ENCODE measurements at regions not wholly inside any gene's neighbourhood (a gene's known extent, or its start where the extent isn't known, plus 50 kb on each side); places are given as distances from the start of the nearest gene placed in this dataset.

- H3K27me3 ChIP-seq (ENCODE audit: control insufficient read depth, insufficient read depth, low read length), result no peaks in the 10 kb centered on the region
- ChIA-PET POLR2A (no interaction called here), CTCF (no interaction called here)
- H3K9me3 ChIP-seq (ENCODE audit: control insufficient read depth, insufficient read depth, low read length), result no peaks in the 10 kb centered on the region; the same call in 1 of the 2 replicates
- no peak for TF ChIP-seq CTCF (IDR thresholded peaks at IDR 0.05; ENCODE audit: low read depth, low read length)
- H3K4me3 ChIP-seq (ENCODE audit: low read depth, low read length), result no peak overlapping the region
- H3K27ac ChIP-seq (ENCODE audit: low read depth, low read length), result no peak overlapping the region
- no peak for DNase-seq (ENCODE audit: low read depth, low spot score)
These were observed 97.9 kb upstream of the GYPC start for GRCh38 chr2:126558029-126558428.

GRCh38 chr2:126568734-126569133 is 87.2 kb upstream of the GYPC start:
- H3K27me3 ChIP-seq (ENCODE audit: control insufficient read depth, insufficient read depth, low read length), result no peaks in the 10 kb centered on the region
- no peak overlapping the region for H3K27ac ChIP-seq (ENCODE audit: low read depth, low read length)
- CTCF ChIA-PET, result no interaction called here
- TF ChIP-seq CTCF (IDR thresholded peaks at IDR 0.05; ENCODE audit: low read depth, low read length), result no peak
- no peak for DNase-seq (ENCODE audit: low read depth, low spot score)
- H3K9me3 ChIP-seq (ENCODE audit: control insufficient read depth, insufficient read depth, low read length), result no peaks in the 10 kb centered on the region
- POLR2A ChIA-PET, result no interaction called here
- no peak overlapping the region for H3K4me3 ChIP-seq (ENCODE audit: low read depth, low read length)

GRCh38 chr2:126571403-126571802 is 84.6 kb upstream of the GYPC start:
- no peak for DNase-seq (ENCODE audit: low read depth, low spot score)
- TF ChIP-seq CTCF (IDR thresholded peaks at IDR 0.05; ENCODE audit: low read depth, low read length), result no peak
- H3K4me3 ChIP-seq (ENCODE audit: low read depth, low read length), result no peak overlapping the region
- CTCF ChIA-PET, result no interaction called here
- H3K27me3 ChIP-seq (ENCODE audit: control insufficient read depth, insufficient read depth, low read length), result no peaks in the 10 kb centered on the region
- POLR2A ChIA-PET, result no interaction called here
- no peaks in the 10 kb centered on the region for H3K9me3 ChIP-seq (ENCODE audit: control insufficient read depth, insufficient read depth, low read length)
- no peak overlapping the region for H3K27ac ChIP-seq (ENCODE audit: low read depth, low read length)

GRCh38 chr2:126575631-126576030 is 80.3 kb upstream of the GYPC start:
- Histone ChIP-seq H3K9me3 (ENCODE audit: control insufficient read depth, insufficient read depth, low read length) (no peaks in the 10 kb centered on the region), H3K27me3 (ENCODE audit: control insufficient read depth, insufficient read depth, low read length) (no peaks in the 10 kb centered on the region), H3K27ac (ENCODE audit: low read depth, low read length) (no peak overlapping the region), H3K4me3 (ENCODE audit: low read depth, low read length) (no peak overlapping the region)
- ChIA-PET POLR2A (no interaction called here), CTCF (no interaction called here)
- TF ChIP-seq CTCF (IDR thresholded peaks at IDR 0.05; ENCODE audit: low read depth, low read length), result no peak
- no peak for DNase-seq (ENCODE audit: low read depth, low spot score)

- peaks cover 2% of the 10 kb centered on the region for H3K27me3 ChIP-seq (ENCODE audit: control insufficient read depth, insufficient read depth, low read length)
- H3K27ac ChIP-seq (ENCODE audit: low read depth, low read length), result no peak overlapping the region
- no peak for TF ChIP-seq CTCF (IDR thresholded peaks at IDR 0.05; ENCODE audit: low read depth, low read length)
- ChIA-PET CTCF (no interaction called here), POLR2A (no interaction called here)
- no peaks in the 10 kb centered on the region for H3K9me3 ChIP-seq (ENCODE audit: control insufficient read depth, insufficient read depth, low read length)
- H3K4me3 ChIP-seq (ENCODE audit: low read depth, low read length), result no peak overlapping the region
- DNase-seq (ENCODE audit: low read depth, low spot score), result no peak
These were observed 76.1 kb upstream of the GYPC start for GRCh38 chr2:126579868-126580267.
